ENCODE measurements at regions not wholly inside any gene's neighbourhood (a gene's known extent, or its start where the extent isn't known, plus 50 kb on each side); places are given as distances from the start of the nearest gene placed in this dataset.

GRCh38 chr14:32254952-32255679 lies 52.0 kb upstream of the RNU6-8 start:
- peak; percentile 69 for DNase-seq

GRCh38 chr14:32255789-32256188 lies 52.7 kb upstream of the RNU6-8 start:
- DNase-seq, result no peak

GRCh38 chr14:32256576-32256975 lies 53.5 kb upstream of the RNU6-8 start:
- DNase-seq, result peak; percentile 20

- DNase-seq, result no peak
Observed at GRCh38 chr14:32258336-32258993, 55.4 kb upstream of the RNU6-8 start.

GRCh38 chr14:32259368-32260013 lies 56.4 kb upstream of the RNU6-8 start:
- DNase-seq, result peak; percentile 48

GRCh38 chr14:32263939-32264567 lies 61.0 kb upstream of the RNU6-8 start:
- DNase-seq, result no peak

- no peak for DNase-seq
Observed at GRCh38 chr14:32265584-32265983, 62.5 kb upstream of the RNU6-8 start.

- DNase-seq, result no peak
Observed at GRCh38 chr14:32277998-32278397, 51.1 kb upstream of the AKAP6 start.
